SW 1271 (cell line): ENCODE measurements at regions not wholly inside any gene's neighbourhood (a gene's known extent, or its start where the extent isn't known, plus 50 kb on each side); places are given as distances from the start of the nearest gene placed in this dataset.

Experiments
- DNase-seq, 2 experiments: peaks; one replicate each; lab custom pipeline; 2025; lab: John Stamatoyannopoulos, UW

GRCh38 chr11:11177156-11177808, 175.8 kb downstream of the CSNK2A3 start:
- no peak for DNase-seq

GRCh38 chr11:11173316-11174025, 179.6 kb downstream of the CSNK2A3 start:
- DNase-seq, result no peak

GRCh38 chr11:11171854-11172253, 181.2 kb downstream of the CSNK2A3 start:
- DNase-seq, result no peak

- no peak for DNase-seq
Measured at GRCh38 chr11:11171285-11171684, 181.8 kb downstream of the CSNK2A3 start.

GRCh38 chr11:11170352-11171084, 182.5 kb downstream of the CSNK2A3 start:
- no peak for DNase-seq

- no peak for DNase-seq
Measured at GRCh38 chr11:11169715-11170351, 183.2 kb downstream of the CSNK2A3 start.

- DNase-seq, result no peak
Measured at GRCh38 chr11:11167806-11168205, 185.2 kb downstream of the CSNK2A3 start.

- DNase-seq, result no peak
Measured at GRCh38 chr11:11164334-11164690, 188.7 kb downstream of the CSNK2A3 start.

- no peak for DNase-seq
Measured at GRCh38 chr11:11163669-11164333, 189.2 kb downstream of the CSNK2A3 start.

- DNase-seq, result peak in 1 of 2 experiments; percentile 3
Measured at GRCh38 chr11:11163236-11163635, 189.8 kb downstream of the CSNK2A3 start.

- DNase-seq, result peak in 1 of 2 experiments; percentile 13
Measured at GRCh38 chr11:11157185-11157584, 195.9 kb downstream of the CSNK2A3 start.

- no peak for DNase-seq
Measured at GRCh38 chr11:11155962-11156815, 196.9 kb downstream of the CSNK2A3 start.

- no peak for DNase-seq
Measured at GRCh38 chr11:11152877-11153276, 200.2 kb downstream of the CSNK2A3 start.

GRCh38 chr11:11149671-11150459, 203.2 kb downstream of the CSNK2A3 start:
- DNase-seq, result no peak

- DNase-seq, result no peak
Measured at GRCh38 chr11:11148596-11148995, 204.5 kb downstream of the CSNK2A3 start.

GRCh38 chr11:11148104-11148509, 204.9 kb downstream of the CSNK2A3 start:
- DNase-seq, result peak in 1 of 2 experiments; percentile 5

- no peak for DNase-seq
Measured at GRCh38 chr11:11146830-11147229, 206.2 kb downstream of the CSNK2A3 start.

- no peak for DNase-seq
Measured at GRCh38 chr11:11143849-11144248, 209.2 kb downstream of the CSNK2A3 start.

- no peak for DNase-seq
Measured at GRCh38 chr11:11142430-11142829, 210.6 kb downstream of the CSNK2A3 start.

- DNase-seq, result no peak
Measured at GRCh38 chr11:11141065-11141464, 212.0 kb downstream of the CSNK2A3 start.
